Right atrium auricular region (tissue), 2 donors: ENCODE measurements at regions not wholly inside any gene's neighbourhood (a gene's known extent, or its start where the extent isn't known, plus 50 kb on each side); places are given as distances from the start of the nearest gene placed in this dataset.
A peak's percentile ranks its signal among the peaks of the same experiment; 100 is the strongest.

ENCODE experiments used
- DNase-seq: peaks from one replicate; pipeline ENCODE4 v3.0.0-alpha.2; 2019; ENCODE audit warnings: low spot score
- H3K27ac ChIP-seq, 2 donors: fragments of 200-600 bp; sonication (generic); 1 replicate in 1 of 2; 2 replicates in 1 of 2; pipeline ENCODE4 v1.5.1; 2016 to 2019
- H3K27me3 ChIP-seq, 2 donors: fragments of 200-600 bp; sonication (generic); one replicate each; pipeline versions ENCODE4 v1.5.1 to v1.6.0; 2017 to 2019
- H3K36me3 ChIP-seq: fragments of 200-600 bp; sonication (generic); one replicate; pipeline ENCODE4 v1.5.1; 2016
- H3K4me1 ChIP-seq, 2 donors: fragments of 200-600 bp; sonication (generic); one replicate each; pipeline versions ENCODE4 v1.5.1 to v1.6.0; 2017 to 2019
- H3K4me3 ChIP-seq, 2 donors: fragments of 200-600 bp; sonication (generic); 1 replicate in 1 of 2; 2 replicates in 1 of 2; pipeline ENCODE4 v1.5.1; 2017 to 2019; ENCODE audit warnings: mild to moderate bottlenecking in 1 of 2, moderate library complexity in 1 of 2
- H3K9me3 ChIP-seq, 2 donors: fragments of 200-600 bp; sonication (generic); one replicate each; pipeline ENCODE4 v1.5.1; 2019
- TF ChIP-seq, protein P1 (sequence below), 2 donors: fragments of 200-600 bp; sonication (generic); IDR thresholded peaks; one replicate each; pipeline ENCODE4 v1.5.1; 2019; ENCODE audit warnings: antibody characterized with exemption in 2 of 2

DNA sequence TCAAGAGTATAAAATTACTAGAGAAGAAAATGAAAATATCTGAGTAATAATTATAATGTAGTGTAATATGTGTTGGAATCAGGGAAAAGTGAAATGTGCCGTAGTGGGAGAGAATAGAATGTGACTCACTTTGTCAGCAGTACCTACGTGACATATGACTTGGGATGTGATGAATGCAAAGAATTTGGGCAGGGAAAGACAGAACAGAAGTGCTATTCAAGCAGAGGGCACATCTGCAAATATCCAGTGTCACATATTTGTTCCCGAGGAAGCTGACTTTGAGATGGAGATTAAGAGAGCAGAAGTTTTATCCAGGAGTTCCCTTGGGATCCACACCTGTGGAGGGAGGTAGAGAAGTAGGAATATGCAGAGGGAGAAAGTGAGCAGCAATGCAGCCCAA, 69.3 kb upstream of the HS3ST1 start:
- TF ChIP-seq, protein P1, sequence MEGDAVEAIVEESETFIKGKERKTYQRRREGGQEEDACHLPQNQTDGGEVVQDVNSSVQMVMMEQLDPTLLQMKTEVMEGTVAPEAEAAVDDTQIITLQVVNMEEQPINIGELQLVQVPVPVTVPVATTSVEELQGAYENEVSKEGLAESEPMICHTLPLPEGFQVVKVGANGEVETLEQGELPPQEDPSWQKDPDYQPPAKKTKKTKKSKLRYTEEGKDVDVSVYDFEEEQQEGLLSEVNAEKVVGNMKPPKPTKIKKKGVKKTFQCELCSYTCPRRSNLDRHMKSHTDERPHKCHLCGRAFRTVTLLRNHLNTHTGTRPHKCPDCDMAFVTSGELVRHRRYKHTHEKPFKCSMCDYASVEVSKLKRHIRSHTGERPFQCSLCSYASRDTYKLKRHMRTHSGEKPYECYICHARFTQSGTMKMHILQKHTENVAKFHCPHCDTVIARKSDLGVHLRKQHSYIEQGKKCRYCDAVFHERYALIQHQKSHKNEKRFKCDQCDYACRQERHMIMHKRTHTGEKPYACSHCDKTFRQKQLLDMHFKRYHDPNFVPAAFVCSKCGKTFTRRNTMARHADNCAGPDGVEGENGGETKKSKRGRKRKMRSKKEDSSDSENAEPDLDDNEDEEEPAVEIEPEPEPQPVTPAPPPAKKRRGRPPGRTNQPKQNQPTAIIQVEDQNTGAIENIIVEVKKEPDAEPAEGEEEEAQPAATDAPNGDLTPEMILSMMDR (IDR thresholded peaks at IDR 0.05) = no peak
- no peaks in the 10 kb centered on the region for H3K36me3 ChIP-seq
- H3K4me3 ChIP-seq = no peak overlapping the region
- no peaks in the 10 kb centered on the region for H3K27me3 ChIP-seq
- no peak for DNase-seq
- H3K27ac ChIP-seq = peak overlapping the region in 1 of 2 donors; percentile 60
- peaks cover 0 to 12% of the 10 kb centered on the region in 2 donors for H3K9me3 ChIP-seq
- H3K4me1 ChIP-seq = peaks cover 0 to 4% of the 10 kb centered on the region in 2 donors

DNA sequence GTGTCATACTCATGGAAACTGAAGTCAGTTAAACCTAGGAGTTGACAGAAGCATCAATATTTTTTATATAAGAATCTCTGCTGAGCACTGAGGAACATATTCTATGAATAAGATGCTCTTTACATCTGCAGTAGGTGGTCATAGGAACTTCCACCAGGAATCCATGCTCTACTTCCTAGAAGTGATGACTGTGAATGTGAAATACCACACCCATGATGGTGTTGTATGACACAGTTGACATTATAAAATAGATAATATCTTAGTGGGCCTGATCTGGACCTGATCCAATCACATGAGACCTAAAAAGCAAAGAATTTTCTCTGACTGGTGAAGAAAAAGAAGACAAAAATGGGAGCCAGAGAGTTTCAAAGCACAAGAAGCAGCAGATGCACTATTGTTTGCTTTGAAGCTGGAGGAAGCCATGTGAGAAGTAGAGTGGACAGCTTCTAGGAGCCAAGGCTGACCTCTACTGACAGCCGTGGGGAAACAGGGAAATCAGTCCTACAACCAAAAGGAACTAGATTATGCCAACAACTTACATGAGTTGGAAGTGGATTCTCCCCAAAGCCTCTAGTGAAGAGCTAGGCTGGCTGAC, 68.6 kb upstream of the HS3ST1 start:
- Histone ChIP-seq H3K27ac (peak overlapping the region in 1 of 2 donors; percentile 38), H3K36me3 (no peaks in the 10 kb centered on the region), H3K4me3 (no peak overlapping the region), H3K9me3 (peaks cover 0 to 12% of the 10 kb centered on the region in 2 donors), H3K27me3 (no peaks in the 10 kb centered on the region), H3K4me1 (no peaks in the 10 kb centered on the region)
- DNase-seq = no peak
- TF ChIP-seq, protein P1 (IDR thresholded peaks at IDR 0.05) = no peak

DNA sequence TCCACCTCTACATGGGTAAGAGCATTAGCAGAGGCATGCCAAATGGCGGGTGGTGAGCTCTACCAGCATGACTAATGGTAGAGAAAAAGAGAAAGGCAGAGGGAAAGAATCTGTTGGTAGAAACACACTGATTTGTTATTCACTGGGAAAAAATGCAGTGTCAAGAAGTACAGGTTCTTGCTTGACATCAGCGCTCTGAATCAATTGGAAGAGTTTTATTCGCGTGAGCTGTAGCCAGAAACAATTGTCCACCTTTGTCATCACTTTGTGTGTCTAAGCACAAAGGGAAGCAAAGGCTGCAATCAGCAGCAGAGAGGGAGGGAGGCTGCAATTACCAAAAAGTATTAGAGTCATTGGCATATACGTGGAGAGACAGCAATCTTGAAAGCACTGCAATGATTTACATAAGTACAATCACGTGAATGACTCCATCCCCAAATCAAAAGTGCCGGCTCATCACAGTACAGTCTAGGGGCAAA, 67.7 kb upstream of the HS3ST1 start:
- no peaks in the 10 kb centered on the region for H3K4me1 ChIP-seq
- H3K9me3 ChIP-seq = peaks cover 0 to 12% of the 10 kb centered on the region in 2 donors
- TF ChIP-seq, protein P1 (IDR thresholded peaks at IDR 0.05) = no peak
- no peaks in the 10 kb centered on the region for H3K27me3 ChIP-seq
- H3K4me3 ChIP-seq = no peak overlapping the region
- no peaks in the 10 kb centered on the region for H3K36me3 ChIP-seq
- no peak overlapping the region for H3K27ac ChIP-seq
- no peak for DNase-seq

DNA sequence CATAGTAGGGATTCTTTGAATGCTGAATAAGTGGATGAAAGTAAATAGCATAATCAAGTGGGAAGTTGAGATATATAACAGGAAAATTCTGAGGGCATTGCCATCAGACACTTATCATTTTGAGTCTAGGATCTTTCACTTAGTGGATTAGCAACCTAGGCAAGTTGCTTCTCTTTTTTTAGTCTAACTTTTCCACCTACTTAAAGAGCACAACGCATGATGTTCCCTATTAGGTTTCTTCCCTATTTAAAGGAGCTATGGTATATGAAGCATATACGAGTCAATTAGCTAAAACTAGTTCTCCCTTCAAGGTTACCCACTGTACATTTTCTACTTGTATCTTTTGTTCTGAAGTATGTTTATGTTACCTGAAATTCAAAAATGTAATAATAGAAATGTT, 67.1 kb upstream of the HS3ST1 start:
- Histone ChIP-seq H3K4me1 (no peaks in the 10 kb centered on the region), H3K27me3 (no peaks in the 10 kb centered on the region), H3K36me3 (no peaks in the 10 kb centered on the region), H3K27ac (no peak overlapping the region), H3K4me3 (no peak overlapping the region), H3K9me3 (peaks cover 0 to 12% of the 10 kb centered on the region in 2 donors)
- no peak for DNase-seq
- TF ChIP-seq, protein P1 (IDR thresholded peaks at IDR 0.05) = no peak

DNA sequence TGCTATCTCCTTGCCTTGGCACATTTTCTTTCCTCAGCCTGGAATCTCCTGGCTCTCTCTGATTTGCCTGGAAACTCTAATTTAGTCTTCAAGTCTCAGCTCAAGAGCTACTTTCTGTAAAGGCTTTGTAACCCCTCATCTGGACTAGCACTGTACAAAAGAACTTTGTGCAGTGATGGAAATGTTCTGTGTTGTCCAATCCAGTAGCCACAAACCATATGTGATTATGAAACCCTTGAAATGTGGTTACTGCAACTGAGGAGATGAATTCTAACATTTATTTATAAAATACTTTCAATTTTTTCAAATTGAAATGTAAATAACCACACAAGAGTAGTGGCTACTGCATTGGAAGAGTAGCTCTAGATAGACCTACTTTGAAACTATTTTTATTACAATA, 66.6 kb upstream of the HS3ST1 start:
- Histone ChIP-seq H3K9me3 (peaks cover 0 to 12% of the 10 kb centered on the region in 2 donors), H3K27ac (no peak overlapping the region), H3K4me1 (no peaks in the 10 kb centered on the region), H3K36me3 (no peaks in the 10 kb centered on the region), H3K27me3 (no peaks in the 10 kb centered on the region), H3K4me3 (no peak overlapping the region)
- no peak for DNase-seq
- TF ChIP-seq, protein P1 (IDR thresholded peaks at IDR 0.05) = no peak

DNA sequence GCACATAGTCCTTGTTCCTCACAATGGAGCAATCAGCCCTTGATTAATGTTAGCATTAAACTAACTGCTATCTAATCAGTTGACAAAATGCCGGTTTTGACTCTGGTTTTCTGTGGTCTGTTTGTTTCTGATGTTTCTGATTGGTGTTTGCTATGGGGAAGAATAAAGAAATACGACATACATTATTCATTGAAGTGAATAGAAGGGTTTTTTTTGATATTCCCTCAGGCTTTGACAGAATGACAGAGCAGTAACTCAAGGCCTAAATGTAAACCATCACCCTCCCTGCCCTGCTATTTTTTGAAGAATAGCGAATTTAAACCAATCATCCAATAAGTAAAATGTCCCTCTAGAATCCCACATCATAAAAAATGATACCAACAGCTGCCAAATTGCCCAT, 65.5 kb upstream of the HS3ST1 start:
- H3K27ac ChIP-seq = no peak overlapping the region
- TF ChIP-seq, protein P1 (IDR thresholded peaks at IDR 0.05) = no peak

More for the DNA sequence above, 65.5 kb upstream of the HS3ST1 start:
- H3K27me3 ChIP-seq = no peaks in the 10 kb centered on the region
- H3K9me3 ChIP-seq = peaks cover 0 to 12% of the 10 kb centered on the region in 2 donors
- no peak overlapping the region for H3K4me3 ChIP-seq
- DNase-seq = no peak
- no peaks in the 10 kb centered on the region for H3K4me1 ChIP-seq
- no peaks in the 10 kb centered on the region for H3K36me3 ChIP-seq
